ENCODE measurements at regions not wholly inside any gene's neighbourhood (a gene's known extent, or its start where the extent isn't known, plus 50 kb on each side); places are given as distances from the start of the nearest gene placed in this dataset.

DNA sequence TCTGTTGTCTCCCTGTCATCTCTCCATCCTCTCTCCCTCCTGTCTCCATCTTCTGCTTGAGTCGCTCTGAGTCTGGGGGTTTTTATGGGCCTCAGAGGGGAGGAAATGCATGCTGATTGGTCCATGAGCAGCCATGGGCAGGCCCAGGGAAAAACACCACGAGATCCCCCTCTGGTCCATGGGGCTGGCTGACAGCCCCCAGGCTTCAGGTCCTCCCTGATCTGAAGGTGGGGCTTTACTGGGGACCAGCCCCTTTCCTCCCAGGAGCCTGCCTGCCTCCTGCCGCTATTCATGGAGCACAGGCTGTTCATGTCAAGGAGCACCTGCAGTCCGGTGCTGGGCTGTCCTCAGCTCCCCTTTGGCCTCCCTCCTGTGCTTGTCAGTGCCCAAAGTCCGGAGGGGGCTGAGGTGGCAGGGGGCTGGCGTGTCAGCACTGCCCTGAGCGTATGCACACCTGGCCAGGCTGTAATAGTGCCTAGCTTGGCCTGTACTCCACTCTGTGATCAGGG is 59.6 kb upstream of the DLX2 start:
- ChIA-PET POLR2A (no interaction called here), CTCF (no interaction called here)
- no peaks in the 10 kb centered on the region for H3K4me1 Mint-ChIP-seq
- Histone ChIP-seq H3K4me2 (replicated peaks; ENCODE audit: low read depth, low read length, poor library complexity, severe bottlenecking) (no peak overlapping the region), H3K36me3 (replicated peaks in 1 of 2; ENCODE audit: control extremely low read depth in 1 of 2, control insufficient read depth in 1 of 2, extremely low read depth in 1 of 2, insufficient read depth in 2 of 2, low read length in 1 of 2) (no peaks in the 10 kb centered on the region), H4K20me1 (ENCODE audit: control insufficient read depth, insufficient read depth, low read length, poor library complexity, severe bottlenecking) (no peaks in the 10 kb centered on the region), H3K9ac (ENCODE audit: low read length) (no peak overlapping the region), H3K27ac (ENCODE audit: low read length in 2 of 2) (no peak overlapping the region), H3K9me3 (ENCODE audit: control extremely low read depth in 1 of 3, control insufficient read depth in 2 of 3, insufficient read depth in 1 of 3, low read length in 2 of 3) (peaks cover 0 to 12% (median 0%) of the 10 kb centered on the region in 3 donors), H3K4me1 (ENCODE audit: control insufficient read depth in 2 of 2, insufficient read depth in 2 of 2, low read length in 2 of 2) (no peaks in the 10 kb centered on the region), H2AFZ (ENCODE audit: insufficient read depth, low read depth, low read length, poor library complexity, severe bottlenecking) (no peak overlapping the region), H3K27me3 (replicated peaks in 1 of 4; ENCODE audit: control extremely low read depth in 1 of 4, control insufficient read depth in 3 of 4, insufficient read depth in 4 of 4, low read length in 3 of 4) (no peaks in the 10 kb centered on the region), H3K4me3 (ENCODE audit: control extremely low read depth in 1 of 5, extremely low read depth in 1 of 5, insufficient read depth in 1 of 5, low read depth in 2 of 5, low read length in 4 of 5) (no peak overlapping the region), H3K79me2 (ENCODE audit: control insufficient read depth, insufficient read depth, low read length) (no peaks in the 10 kb centered on the region)
- 67% methylated on average over 4 of the region's 7 CpGs for WGBS (ENCODE audit: insufficient coverage)
- ATAC-seq (ENCODE audit: low read depth) (no peak), DNase-seq (no peak)
- no peak overlapping the region for H3K4me3 Mint-ChIP-seq
- H3K27ac Mint-ChIP-seq = no peak overlapping the region
- intact Hi-C loops (cut with micrococcal nuclease) = no loop called here
- peaks cover 24% of the 10 kb centered on the region for H3K27me3 Mint-ChIP-seq
- no peak for TF ChIP-seq EZH2 (IDR thresholded peaks at IDR 0.05; ENCODE audit: borderline replicate concordance, insufficient read depth, low read depth, low read length, poor library complexity, severe bottlenecking)
- TF ChIP-seq, protein P1, sequence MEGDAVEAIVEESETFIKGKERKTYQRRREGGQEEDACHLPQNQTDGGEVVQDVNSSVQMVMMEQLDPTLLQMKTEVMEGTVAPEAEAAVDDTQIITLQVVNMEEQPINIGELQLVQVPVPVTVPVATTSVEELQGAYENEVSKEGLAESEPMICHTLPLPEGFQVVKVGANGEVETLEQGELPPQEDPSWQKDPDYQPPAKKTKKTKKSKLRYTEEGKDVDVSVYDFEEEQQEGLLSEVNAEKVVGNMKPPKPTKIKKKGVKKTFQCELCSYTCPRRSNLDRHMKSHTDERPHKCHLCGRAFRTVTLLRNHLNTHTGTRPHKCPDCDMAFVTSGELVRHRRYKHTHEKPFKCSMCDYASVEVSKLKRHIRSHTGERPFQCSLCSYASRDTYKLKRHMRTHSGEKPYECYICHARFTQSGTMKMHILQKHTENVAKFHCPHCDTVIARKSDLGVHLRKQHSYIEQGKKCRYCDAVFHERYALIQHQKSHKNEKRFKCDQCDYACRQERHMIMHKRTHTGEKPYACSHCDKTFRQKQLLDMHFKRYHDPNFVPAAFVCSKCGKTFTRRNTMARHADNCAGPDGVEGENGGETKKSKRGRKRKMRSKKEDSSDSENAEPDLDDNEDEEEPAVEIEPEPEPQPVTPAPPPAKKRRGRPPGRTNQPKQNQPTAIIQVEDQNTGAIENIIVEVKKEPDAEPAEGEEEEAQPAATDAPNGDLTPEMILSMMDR (IDR thresholded peaks at IDR 0.05) = no peak
- peaks cover 2% of the 10 kb centered on the region for H3K9me3 Mint-ChIP-seq (ENCODE audit: insufficient read depth)

DNA sequence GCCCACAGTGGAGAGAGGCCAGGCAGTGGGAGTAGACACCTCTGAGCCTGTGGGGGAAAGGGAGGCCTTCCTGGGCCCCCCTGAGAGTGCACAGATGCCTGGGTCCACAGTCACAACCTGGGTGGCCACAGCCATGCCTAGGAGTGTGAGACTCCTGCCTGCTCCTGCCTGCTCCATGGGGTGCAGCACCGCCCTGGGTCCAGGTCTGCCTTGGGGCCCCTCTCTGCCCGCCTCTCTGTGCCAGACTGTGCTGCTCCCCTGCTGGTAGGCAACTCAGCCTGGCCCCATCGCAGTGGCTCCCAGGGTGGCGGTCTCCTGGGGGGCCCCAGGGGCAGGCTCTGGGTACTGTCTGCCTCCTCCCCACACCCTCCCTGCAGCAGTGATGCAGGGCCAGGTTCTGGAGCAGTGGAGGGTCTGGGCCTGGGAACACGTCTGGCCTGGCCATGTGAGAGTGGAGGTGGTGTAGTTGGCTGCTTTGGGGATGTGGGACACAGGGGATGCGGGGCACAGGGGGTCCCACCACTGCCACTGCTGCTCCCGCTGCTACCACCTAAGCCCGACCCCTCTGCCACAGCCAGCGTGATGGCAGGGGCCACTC is 60.1 kb upstream of the DLX2 start:
- Histone ChIP-seq H3K9ac (ENCODE audit: low read length) (no peak overlapping the region), H3K4me3 (ENCODE audit: control extremely low read depth in 1 of 5, extremely low read depth in 1 of 5, insufficient read depth in 1 of 5, low read depth in 2 of 5, low read length in 4 of 5) (no peak overlapping the region), H3K27ac (ENCODE audit: low read length in 2 of 2) (no peak overlapping the region), H3K36me3 (replicated peaks in 1 of 2; ENCODE audit: control extremely low read depth in 1 of 2, control insufficient read depth in 1 of 2, extremely low read depth in 1 of 2, insufficient read depth in 2 of 2, low read length in 1 of 2) (no peaks in the 10 kb centered on the region), H2AFZ (ENCODE audit: insufficient read depth, low read depth, low read length, poor library complexity, severe bottlenecking) (no peak overlapping the region), H3K79me2 (ENCODE audit: control insufficient read depth, insufficient read depth, low read length) (no peaks in the 10 kb centered on the region), H3K9me3 (ENCODE audit: control extremely low read depth in 1 of 3, control insufficient read depth in 2 of 3, insufficient read depth in 1 of 3, low read length in 2 of 3) (peaks cover 0 to 12% (median 0%) of the 10 kb centered on the region in 3 donors), H3K27me3 (replicated peaks in 1 of 4; ENCODE audit: control extremely low read depth in 1 of 4, control insufficient read depth in 3 of 4, insufficient read depth in 4 of 4, low read length in 3 of 4) (no peaks in the 10 kb centered on the region), H3K4me2 (replicated peaks; ENCODE audit: low read depth, low read length, poor library complexity, severe bottlenecking) (no peak overlapping the region), H3K4me1 (ENCODE audit: control insufficient read depth in 2 of 2, insufficient read depth in 2 of 2, low read length in 2 of 2) (no peaks in the 10 kb centered on the region), H4K20me1 (ENCODE audit: control insufficient read depth, insufficient read depth, low read length, poor library complexity, severe bottlenecking) (no peaks in the 10 kb centered on the region)
- no peaks in the 10 kb centered on the region for H3K4me1 Mint-ChIP-seq
- 95% methylated on average over 7 of the region's 9 CpGs for WGBS (ENCODE audit: insufficient coverage)
- H3K27me3 Mint-ChIP-seq = peaks cover 23% of the 10 kb centered on the region
- TF ChIP-seq, protein P1 (IDR thresholded peaks at IDR 0.05) = no peak
- TF ChIP-seq EZH2 (IDR thresholded peaks at IDR 0.05; ENCODE audit: borderline replicate concordance, insufficient read depth, low read depth, low read length, poor library complexity, severe bottlenecking) = no peak
- no peak for DNase-seq
- ChIA-PET POLR2A (no interaction called here), CTCF (no interaction called here)
- peaks cover 2% of the 10 kb centered on the region for H3K9me3 Mint-ChIP-seq (ENCODE audit: insufficient read depth)
- ATAC-seq (ENCODE audit: low read depth) = no peak
- H3K27ac Mint-ChIP-seq = no peak overlapping the region
- intact Hi-C loops (cut with micrococcal nuclease) = no loop called here
- no peak overlapping the region for H3K4me3 Mint-ChIP-seq
